ENCODE measurements at regions not wholly inside any gene's neighbourhood (a gene's known extent, or its start where the extent isn't known, plus 50 kb on each side); places are given as distances from the start of the nearest gene placed in this dataset.

DNA sequence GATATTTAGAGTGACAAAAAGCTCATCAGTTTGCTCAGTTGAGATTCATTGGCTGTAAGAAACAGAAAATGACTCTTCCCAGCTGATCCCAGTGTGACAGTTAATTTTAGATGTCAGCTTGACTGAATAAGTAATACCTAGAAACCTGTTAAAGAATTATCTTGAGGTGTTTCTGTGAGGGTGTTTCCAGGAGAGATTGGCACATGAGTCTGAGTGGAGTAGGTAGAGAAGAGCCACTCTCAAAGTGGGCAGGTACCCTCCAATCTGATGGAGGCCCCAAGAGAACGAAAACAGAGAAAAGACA, 200.8 kb upstream of the BTBD3 start:
- H3K27ac Mint-ChIP-seq, result no peak overlapping the region
- Histone ChIP-seq H3K4me2 (no peak overlapping the region), H3F3A (replicated peaks; ENCODE audit: low read depth) (no peaks in the 10 kb centered on the region), H4K20me1 (replicated peaks; ENCODE audit: insufficient read depth) (no peaks in the 10 kb centered on the region), H3K9me2 (ENCODE audit: insufficient read depth) (no peaks in the 10 kb centered on the region), H3K4me1 (ENCODE audit: insufficient read depth) (peaks cover 34% of the 10 kb centered on the region), H3K79me2 (replicated peaks; ENCODE audit: insufficient read depth) (no peaks in the 10 kb centered on the region), H3K27ac (ENCODE audit: low read depth) (no peak overlapping the region), H3K36me3 (ENCODE audit: insufficient read depth) (no peaks in the 10 kb centered on the region), H3K27me3 (ENCODE audit: insufficient read depth) (no peaks in the 10 kb centered on the region), H3K4me3 (no peak overlapping the region), H2AFZ (no peak overlapping the region)
- H3K4me1 Mint-ChIP-seq, result peaks cover 57% of the 10 kb centered on the region
- ATAC-seq, result no peak
- H3K36me3 Mint-ChIP-seq (ENCODE audit: low read depth), result peaks cover 4% of the 10 kb centered on the region; the same call in 1 of the 3 replicates
- no peak for DNase-seq (ENCODE audit: low spot score)
- H3K4me3 Mint-ChIP-seq, result no peak overlapping the region; the same call in 2 of the 3 replicates
- no peaks in the 10 kb centered on the region for H3K9me3 Mint-ChIP-seq
- H3K27me3 Mint-ChIP-seq (ENCODE audit: insufficient read depth, low read depth, poor library complexity), result peaks cover 3% of the 10 kb centered on the region
- TF ChIP-seq NANOG (IDR thresholded peaks at IDR 0.05; ENCODE audit: borderline replicate concordance) (no peak), JUNB (IDR thresholded peaks at IDR 0.05; ENCODE audit: unreplicated experiment) (no peak), ZNF331 (CRISPR knock-in tag; IDR thresholded peaks at IDR 0.05; ENCODE audit: low read depth) (no peak), CREB1 (CRISPR knock-in tag; IDR thresholded peaks at IDR 0.05; ENCODE audit: low read depth) (no peak), ZNF114 (CRISPR knock-in tag; IDR thresholded peaks at IDR 0.05) (no peak), STAT1 (IDR thresholded peaks at IDR 0.05; ENCODE audit: unreplicated experiment) (no peak)
- TF ChIP-seq, protein P1, sequence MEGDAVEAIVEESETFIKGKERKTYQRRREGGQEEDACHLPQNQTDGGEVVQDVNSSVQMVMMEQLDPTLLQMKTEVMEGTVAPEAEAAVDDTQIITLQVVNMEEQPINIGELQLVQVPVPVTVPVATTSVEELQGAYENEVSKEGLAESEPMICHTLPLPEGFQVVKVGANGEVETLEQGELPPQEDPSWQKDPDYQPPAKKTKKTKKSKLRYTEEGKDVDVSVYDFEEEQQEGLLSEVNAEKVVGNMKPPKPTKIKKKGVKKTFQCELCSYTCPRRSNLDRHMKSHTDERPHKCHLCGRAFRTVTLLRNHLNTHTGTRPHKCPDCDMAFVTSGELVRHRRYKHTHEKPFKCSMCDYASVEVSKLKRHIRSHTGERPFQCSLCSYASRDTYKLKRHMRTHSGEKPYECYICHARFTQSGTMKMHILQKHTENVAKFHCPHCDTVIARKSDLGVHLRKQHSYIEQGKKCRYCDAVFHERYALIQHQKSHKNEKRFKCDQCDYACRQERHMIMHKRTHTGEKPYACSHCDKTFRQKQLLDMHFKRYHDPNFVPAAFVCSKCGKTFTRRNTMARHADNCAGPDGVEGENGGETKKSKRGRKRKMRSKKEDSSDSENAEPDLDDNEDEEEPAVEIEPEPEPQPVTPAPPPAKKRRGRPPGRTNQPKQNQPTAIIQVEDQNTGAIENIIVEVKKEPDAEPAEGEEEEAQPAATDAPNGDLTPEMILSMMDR (conservative IDR thresholded peaks at IDR 0.05; ENCODE audit: low read depth in 2 of 2), result no peak
- TF ChIP-seq, protein P2, sequence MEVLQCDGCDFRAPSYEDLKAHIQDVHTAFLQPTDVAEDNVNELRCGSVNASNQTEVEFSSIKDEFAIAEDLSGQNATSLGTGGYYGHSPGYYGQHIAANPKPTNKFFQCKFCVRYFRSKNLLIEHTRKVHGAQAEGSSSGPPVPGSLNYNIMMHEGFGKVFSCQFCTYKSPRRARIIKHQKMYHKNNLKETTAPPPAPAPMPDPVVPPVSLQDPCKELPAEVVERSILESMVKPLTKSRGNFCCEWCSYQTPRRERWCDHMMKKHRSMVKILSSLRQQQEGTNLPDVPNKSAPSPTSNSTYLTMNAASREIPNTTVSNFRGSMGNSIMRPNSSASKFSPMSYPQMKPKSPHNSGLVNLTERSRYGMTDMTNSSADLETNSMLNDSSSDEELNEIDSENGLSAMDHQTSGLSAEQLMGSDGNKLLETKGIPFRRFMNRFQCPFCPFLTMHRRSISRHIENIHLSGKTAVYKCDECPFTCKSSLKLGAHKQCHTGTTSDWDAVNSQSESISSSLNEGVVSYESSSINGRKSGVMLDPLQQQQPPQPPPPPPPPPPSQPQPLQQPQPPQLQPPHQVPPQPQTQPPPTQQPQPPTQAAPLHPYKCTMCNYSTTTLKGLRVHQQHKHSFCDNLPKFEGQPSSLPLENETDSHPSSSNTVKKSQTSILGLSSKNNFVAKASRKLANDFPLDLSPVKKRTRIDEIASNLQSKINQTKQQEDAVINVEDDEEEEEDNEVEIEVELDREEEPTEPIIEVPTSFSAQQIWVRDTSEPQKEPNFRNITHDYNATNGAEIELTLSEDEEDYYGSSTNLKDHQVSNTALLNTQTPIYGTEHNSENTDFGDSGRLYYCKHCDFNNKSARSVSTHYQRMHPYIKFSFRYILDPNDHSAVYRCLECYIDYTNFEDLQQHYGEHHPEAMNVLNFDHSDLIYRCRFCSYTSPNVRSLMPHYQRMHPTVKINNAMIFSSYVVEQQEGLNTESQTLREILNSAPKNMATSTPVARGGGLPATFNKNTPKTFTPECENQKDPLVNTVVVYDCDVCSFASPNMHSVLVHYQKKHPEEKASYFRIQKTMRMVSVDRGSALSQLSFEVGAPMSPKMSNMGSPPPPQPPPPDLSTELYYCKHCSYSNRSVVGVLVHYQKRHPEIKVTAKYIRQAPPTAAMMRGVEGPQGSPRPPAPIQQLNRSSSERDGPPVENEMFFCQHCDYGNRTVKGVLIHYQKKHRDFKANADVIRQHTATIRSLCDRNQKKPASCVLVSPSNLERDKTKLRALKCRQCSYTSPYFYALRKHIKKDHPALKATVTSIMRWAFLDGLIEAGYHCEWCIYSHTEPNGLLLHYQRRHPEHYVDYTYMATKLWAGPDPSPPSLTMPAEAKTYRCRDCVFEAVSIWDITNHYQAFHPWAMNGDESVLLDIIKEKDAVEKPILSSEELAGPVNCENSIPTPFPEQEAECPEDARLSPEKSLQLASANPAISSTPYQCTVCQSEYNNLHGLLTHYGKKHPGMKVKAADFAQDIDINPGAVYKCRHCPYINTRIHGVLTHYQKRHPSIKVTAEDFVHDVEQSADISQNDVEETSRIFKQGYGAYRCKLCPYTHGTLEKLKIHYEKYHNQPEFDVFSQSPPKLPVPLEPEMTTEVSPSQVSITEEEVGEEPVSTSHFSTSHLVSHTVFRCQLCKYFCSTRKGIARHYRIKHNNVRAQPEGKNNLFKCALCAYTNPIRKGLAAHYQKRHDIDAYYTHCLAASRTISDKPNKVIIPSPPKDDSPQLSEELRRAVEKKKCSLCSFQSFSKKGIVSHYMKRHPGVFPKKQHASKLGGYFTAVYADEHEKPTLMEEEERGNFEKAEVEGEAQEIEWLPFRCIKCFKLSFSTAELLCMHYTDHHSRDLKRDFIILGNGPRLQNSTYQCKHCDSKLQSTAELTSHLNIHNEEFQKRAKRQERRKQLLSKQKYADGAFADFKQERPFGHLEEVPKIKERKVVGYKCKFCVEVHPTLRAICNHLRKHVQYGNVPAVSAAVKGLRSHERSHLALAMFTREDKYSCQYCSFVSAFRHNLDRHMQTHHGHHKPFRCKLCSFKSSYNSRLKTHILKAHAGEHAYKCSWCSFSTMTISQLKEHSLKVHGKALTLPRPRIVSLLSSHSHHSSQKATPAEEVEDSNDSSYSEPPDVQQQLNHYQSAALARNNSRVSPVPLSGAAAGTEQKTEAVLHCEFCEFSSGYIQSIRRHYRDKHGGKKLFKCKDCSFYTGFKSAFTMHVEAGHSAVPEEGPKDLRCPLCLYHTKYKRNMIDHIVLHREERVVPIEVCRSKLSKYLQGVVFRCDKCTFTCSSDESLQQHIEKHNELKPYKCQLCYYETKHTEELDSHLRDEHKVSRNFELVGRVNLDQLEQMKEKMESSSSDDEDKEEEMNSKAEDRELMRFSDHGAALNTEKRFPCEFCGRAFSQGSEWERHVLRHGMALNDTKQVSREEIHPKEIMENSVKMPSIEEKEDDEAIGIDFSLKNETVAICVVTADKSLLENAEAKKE (CRISPR knock-in tag; IDR thresholded peaks at IDR 0.05), result no peak
- TF ChIP-seq, protein P3, sequence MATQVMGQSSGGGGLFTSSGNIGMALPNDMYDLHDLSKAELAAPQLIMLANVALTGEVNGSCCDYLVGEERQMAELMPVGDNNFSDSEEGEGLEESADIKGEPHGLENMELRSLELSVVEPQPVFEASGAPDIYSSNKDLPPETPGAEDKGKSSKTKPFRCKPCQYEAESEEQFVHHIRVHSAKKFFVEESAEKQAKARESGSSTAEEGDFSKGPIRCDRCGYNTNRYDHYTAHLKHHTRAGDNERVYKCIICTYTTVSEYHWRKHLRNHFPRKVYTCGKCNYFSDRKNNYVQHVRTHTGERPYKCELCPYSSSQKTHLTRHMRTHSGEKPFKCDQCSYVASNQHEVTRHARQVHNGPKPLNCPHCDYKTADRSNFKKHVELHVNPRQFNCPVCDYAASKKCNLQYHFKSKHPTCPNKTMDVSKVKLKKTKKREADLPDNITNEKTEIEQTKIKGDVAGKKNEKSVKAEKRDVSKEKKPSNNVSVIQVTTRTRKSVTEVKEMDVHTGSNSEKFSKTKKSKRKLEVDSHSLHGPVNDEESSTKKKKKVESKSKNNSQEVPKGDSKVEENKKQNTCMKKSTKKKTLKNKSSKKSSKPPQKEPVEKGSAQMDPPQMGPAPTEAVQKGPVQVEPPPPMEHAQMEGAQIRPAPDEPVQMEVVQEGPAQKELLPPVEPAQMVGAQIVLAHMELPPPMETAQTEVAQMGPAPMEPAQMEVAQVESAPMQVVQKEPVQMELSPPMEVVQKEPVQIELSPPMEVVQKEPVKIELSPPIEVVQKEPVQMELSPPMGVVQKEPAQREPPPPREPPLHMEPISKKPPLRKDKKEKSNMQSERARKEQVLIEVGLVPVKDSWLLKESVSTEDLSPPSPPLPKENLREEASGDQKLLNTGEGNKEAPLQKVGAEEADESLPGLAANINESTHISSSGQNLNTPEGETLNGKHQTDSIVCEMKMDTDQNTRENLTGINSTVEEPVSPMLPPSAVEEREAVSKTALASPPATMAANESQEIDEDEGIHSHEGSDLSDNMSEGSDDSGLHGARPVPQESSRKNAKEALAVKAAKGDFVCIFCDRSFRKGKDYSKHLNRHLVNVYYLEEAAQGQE (IDR thresholded peaks at IDR 0.05; ENCODE audit: unreplicated experiment), result no peak

All from GM23338 (cell line).